Activated B cell treated with CpG ODN at 0.5 μM for 24 hours (primary cell): ENCODE measurements at regions not wholly inside any gene's neighbourhood (a gene's known extent, or its start where the extent isn't known, plus 50 kb on each side); places are given as distances from the start of the nearest gene placed in this dataset.

ENCODE experiments used
- ATAC-seq: fragments of 200-7000 bp; cut with Tn5 transposase; one replicate; pipeline ENCODE4 v1.10.0; 2021; ENCODE audit warnings: low read depth, mild to moderate bottlenecking, moderate library complexity
- CTCF ChIA-PET: fragments of 350-600 bp; sonication (Branson Sonifier 250); formaldehyde crosslinking; loops from one replicate; lab custom pipeline; 2021; ENCODE audit warnings: antibody characterized with exemption; lab: Charles Lee
- POLR2A ChIA-PET: fragments of 350-600 bp; sonication (Branson Sonifier 250); formaldehyde crosslinking; loops from one replicate; lab custom pipeline; 2021; ENCODE audit warnings: antibody characterized with exemption; lab: Charles Lee
- DNase-seq: peaks from one replicate; pipeline ENCODE4 v3.0.0; 2022
- H3K27ac Mint-ChIP-seq: one replicate; pipeline ENCODE4 v1.8.0; 2020; ENCODE audit warnings: mixed read lengths
- H3K27me3 Mint-ChIP-seq: one replicate; pipeline ENCODE4 v1.8.0; 2021; ENCODE audit warnings: mixed read lengths
- H3K36me3 Mint-ChIP-seq: one replicate; pipeline ENCODE4 v1.8.0; 2021; ENCODE audit warnings: low read depth, mixed read lengths
- H3K4me1 Mint-ChIP-seq: one replicate; pipeline ENCODE4 v1.8.0; 2021; ENCODE audit warnings: mixed read lengths
- H3K4me3 Mint-ChIP-seq: one replicate; pipeline ENCODE4 v1.8.0; 2020; ENCODE audit warnings: mild to moderate bottlenecking, mixed read lengths
- H3K9me3 Mint-ChIP-seq: one replicate; pipeline ENCODE4 v1.8.0; 2020; ENCODE audit warnings: mixed read lengths
- CTCF ChIP-seq: fragments of 200-600 bp; IDR thresholded peaks from one replicate; pipeline ENCODE4 v1.8.0; 2022; ENCODE audit warnings: antibody characterized with exemption, mild to moderate bottlenecking
- intact Hi-C: fragments of 100-400 bp; cut with micrococcal nuclease; formaldehyde crosslinking; loops from one replicate; pipeline ENCODE4 v1.15.1; 2024

GRCh38 chr6:3983778-3984177 is 95.2 kb downstream of the FAM217A start:
- ChIA-PET CTCF (no interaction called here), POLR2A (no interaction called here)
- Mint-ChIP-seq H3K27ac (no peak overlapping the region), H3K9me3 (peaks cover 3% of the 10 kb centered on the region), H3K36me3 (peaks cover 12% of the 10 kb centered on the region), H3K4me3 (no peak overlapping the region), H3K4me1 (no peaks in the 10 kb centered on the region), H3K27me3 (no peaks in the 10 kb centered on the region)
- intact Hi-C loops: no loop called here
- DNase-seq (no peak), ATAC-seq (no peak)
- no peak for TF ChIP-seq CTCF

- DNase-seq (no peak), ATAC-seq (no peak)
- Mint-ChIP-seq H3K4me3 (no peak overlapping the region), H3K36me3 (peaks cover 12% of the 10 kb centered on the region), H3K4me1 (no peaks in the 10 kb centered on the region), H3K27me3 (no peaks in the 10 kb centered on the region), H3K27ac (no peak overlapping the region), H3K9me3 (peaks cover 3% of the 10 kb centered on the region)
- intact Hi-C loops: no loop called here
- TF ChIP-seq CTCF: no peak
- ChIA-PET CTCF (interaction anchor here (1.3 kb wide), 1 partner anchor 242 kb away, joined by 3 read pairs; no protein-coding TSS in a partner anchor), POLR2A (interaction anchor here (0.5 kb wide), 1 partner anchor 101 kb away, joined by 3 read pairs; no protein-coding TSS in a partner anchor)
These were observed 94.4 kb downstream of the FAM217A start for GRCh38 chr6:3984494-3984893.

- no peak overlapping the region for H3K4me3 Mint-ChIP-seq
- no peak overlapping the region for H3K27ac Mint-ChIP-seq
- DNase-seq (no peak), ATAC-seq (no peak)
- POLR2A ChIA-PET: no interaction called here
- H3K27me3 Mint-ChIP-seq: no peaks in the 10 kb centered on the region
- H3K4me1 Mint-ChIP-seq: peaks cover 8% of the 10 kb centered on the region
- intact Hi-C loops: no loop called here
- H3K36me3 Mint-ChIP-seq: peaks cover 8% of the 10 kb centered on the region
- CTCF ChIA-PET: interaction anchor here (1.0 to 2.0 kb wide), 3 partner anchors 8 to 137 kb away, joined by 3 to 6 read pairs (median 6); partner anchors contain the start of gene FAM50B
- TF ChIP-seq CTCF: no peak
- H3K9me3 Mint-ChIP-seq: peaks cover 3% of the 10 kb centered on the region
These were observed 92.7 kb downstream of the FAM217A start for GRCh38 chr6:3986241-3986640.

- no peak for DNase-seq
- Mint-ChIP-seq H3K36me3 (peaks cover 5% of the 10 kb centered on the region), H3K4me3 (no peak overlapping the region), H3K4me1 (peaks cover 9% of the 10 kb centered on the region), H3K27ac (no peak overlapping the region), H3K27me3 (no peaks in the 10 kb centered on the region), H3K9me3 (peaks cover 1% of the 10 kb centered on the region)
- no peak for TF ChIP-seq CTCF
- intact Hi-C loops: no loop called here
- ChIA-PET CTCF (interaction anchor here (1.8 to 2.0 kb wide), 2 partner anchors 9 to 138 kb away, joined by 6 read pairs; partner anchors contain the start of gene FAM50B), POLR2A (no interaction called here)
- ATAC-seq: no peak
These were observed 91.9 kb downstream of the FAM217A start for GRCh38 chr6:3987053-3987452.

- peaks cover 2% of the 10 kb centered on the region for H3K36me3 Mint-ChIP-seq
- H3K27me3 Mint-ChIP-seq: no peaks in the 10 kb centered on the region
- ATAC-seq (no peak), DNase-seq (no peak)
- intact Hi-C loops: no loop called here
- POLR2A ChIA-PET: interaction anchor here (1.4 kb wide), 1 partner anchor 34 kb away, joined by 4 read pairs; a partner anchor contains a TSS
- H3K4me3 Mint-ChIP-seq: no peak overlapping the region
- H3K4me1 Mint-ChIP-seq: peaks cover 9% of the 10 kb centered on the region
- CTCF ChIA-PET: interaction anchor here (2.0 kb wide), 1 partner anchor 9 kb away, joined by 6 read pairs; no protein-coding TSS in a partner anchor
- H3K27ac Mint-ChIP-seq: no peak overlapping the region
- no peaks in the 10 kb centered on the region for H3K9me3 Mint-ChIP-seq
- TF ChIP-seq CTCF: no peak
These were observed 91.4 kb downstream of the FAM217A start for GRCh38 chr6:3987576-3987975.
